Neural crest cell (in vitro differentiated cells): ENCODE measurements at regions not wholly inside any gene's neighbourhood (a gene's known extent, or its start where the extent isn't known, plus 50 kb on each side); places are given as distances from the start of the nearest gene placed in this dataset.

Experiments
- DNase-seq: peaks from one replicate; pipeline ENCODE4 v3.0.0; 2021; ENCODE audit warnings: low read depth, mixed read lengths, low spot score
- H3K27ac Mint-ChIP-seq: one replicate; pipeline ENCODE4 v1.8.0; 2021; ENCODE audit warnings: mild to moderate bottlenecking, mixed read lengths; ENCODE audit not compliant: unreplicated experiment
- H3K27me3 Mint-ChIP-seq: 2 replicates; pipeline ENCODE4 v1.8.0; 2021; ENCODE audit warnings: low read depth, mild to moderate bottlenecking, mixed read lengths
- H3K36me3 Mint-ChIP-seq: 2 replicates; pipeline ENCODE4 v1.8.0; 2021; ENCODE audit warnings: low read depth, mild to moderate bottlenecking, mixed read lengths
- H3K4me1 Mint-ChIP-seq: 2 replicates; pipeline ENCODE4 v1.8.0; 2021; ENCODE audit warnings: mixed read lengths
- H3K4me3 Mint-ChIP-seq: one replicate; pipeline ENCODE4 v1.8.0; 2021; ENCODE audit warnings: mild to moderate bottlenecking, mixed read lengths
- H3K9me3 Mint-ChIP-seq: 2 replicates; pipeline ENCODE4 v1.8.0; 2021; ENCODE audit warnings: mixed read lengths
- TF ChIP-seq, protein P1 (sequence below): fragments of 200-600 bp; sonication (generic); conservative IDR thresholded peaks from 2 replicates; pipeline ENCODE4 v1.5.0; 2021; ENCODE audit warnings: antibody characterized with exemption, mild to moderate bottlenecking

DNA sequence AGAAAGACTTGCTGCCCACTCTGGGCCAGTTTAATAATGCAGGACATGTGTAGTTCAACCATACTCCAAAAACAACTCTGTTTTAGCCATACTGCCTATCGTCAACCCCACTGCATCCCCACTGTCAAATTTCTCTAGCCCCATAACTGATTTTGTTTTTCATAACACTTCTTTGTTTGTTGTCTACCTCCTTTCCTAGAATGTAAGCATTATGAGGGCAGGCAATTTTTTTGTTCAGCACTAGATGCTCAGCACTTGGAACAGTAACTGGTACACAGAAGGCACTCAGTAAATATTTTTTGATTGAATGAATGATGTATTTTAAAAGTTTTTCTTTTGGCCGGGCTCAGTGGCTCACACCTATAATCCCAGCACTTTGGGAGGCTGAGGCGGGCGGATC lies 183.8 kb upstream of the MKLN1 start:
- no peaks in the 10 kb centered on the region for H3K36me3 Mint-ChIP-seq
- H3K27me3 Mint-ChIP-seq, result no peaks in the 10 kb centered on the region
- TF ChIP-seq, protein P1, sequence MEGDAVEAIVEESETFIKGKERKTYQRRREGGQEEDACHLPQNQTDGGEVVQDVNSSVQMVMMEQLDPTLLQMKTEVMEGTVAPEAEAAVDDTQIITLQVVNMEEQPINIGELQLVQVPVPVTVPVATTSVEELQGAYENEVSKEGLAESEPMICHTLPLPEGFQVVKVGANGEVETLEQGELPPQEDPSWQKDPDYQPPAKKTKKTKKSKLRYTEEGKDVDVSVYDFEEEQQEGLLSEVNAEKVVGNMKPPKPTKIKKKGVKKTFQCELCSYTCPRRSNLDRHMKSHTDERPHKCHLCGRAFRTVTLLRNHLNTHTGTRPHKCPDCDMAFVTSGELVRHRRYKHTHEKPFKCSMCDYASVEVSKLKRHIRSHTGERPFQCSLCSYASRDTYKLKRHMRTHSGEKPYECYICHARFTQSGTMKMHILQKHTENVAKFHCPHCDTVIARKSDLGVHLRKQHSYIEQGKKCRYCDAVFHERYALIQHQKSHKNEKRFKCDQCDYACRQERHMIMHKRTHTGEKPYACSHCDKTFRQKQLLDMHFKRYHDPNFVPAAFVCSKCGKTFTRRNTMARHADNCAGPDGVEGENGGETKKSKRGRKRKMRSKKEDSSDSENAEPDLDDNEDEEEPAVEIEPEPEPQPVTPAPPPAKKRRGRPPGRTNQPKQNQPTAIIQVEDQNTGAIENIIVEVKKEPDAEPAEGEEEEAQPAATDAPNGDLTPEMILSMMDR, result no peak
- no peak overlapping the region for H3K27ac Mint-ChIP-seq
- H3K9me3 Mint-ChIP-seq, result peaks cover 6% of the 10 kb centered on the region
- no peak overlapping the region for H3K4me3 Mint-ChIP-seq
- no peak for DNase-seq
- no peaks in the 10 kb centered on the region for H3K4me1 Mint-ChIP-seq

DNA sequence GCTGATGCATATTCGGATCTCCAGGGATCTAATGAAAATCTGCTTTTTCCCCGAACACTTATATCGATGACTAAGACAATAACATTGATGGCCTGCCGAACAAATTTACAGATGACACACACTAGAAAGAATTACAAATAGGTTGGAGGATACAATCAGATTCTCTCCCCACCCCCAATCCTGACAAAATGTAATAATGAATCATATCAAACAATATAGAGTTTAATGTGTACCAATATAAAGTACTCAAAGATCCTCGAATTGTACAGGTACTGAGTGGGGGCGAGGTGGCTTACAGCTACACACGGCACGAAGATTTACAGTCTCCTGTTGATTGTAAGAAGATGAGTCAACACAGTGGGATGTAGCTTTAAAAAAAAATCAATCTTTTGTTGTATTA lies 182.7 kb upstream of the MKLN1 start:
- no peaks in the 10 kb centered on the region for H3K4me1 Mint-ChIP-seq
- peaks cover 6% of the 10 kb centered on the region for H3K9me3 Mint-ChIP-seq
- H3K36me3 Mint-ChIP-seq, result no peaks in the 10 kb centered on the region
- no peaks in the 10 kb centered on the region for H3K27me3 Mint-ChIP-seq
- no peak overlapping the region for H3K4me3 Mint-ChIP-seq
- no peak for DNase-seq
- TF ChIP-seq, protein P1, result no peak
- H3K27ac Mint-ChIP-seq, result no peak overlapping the region

DNA sequence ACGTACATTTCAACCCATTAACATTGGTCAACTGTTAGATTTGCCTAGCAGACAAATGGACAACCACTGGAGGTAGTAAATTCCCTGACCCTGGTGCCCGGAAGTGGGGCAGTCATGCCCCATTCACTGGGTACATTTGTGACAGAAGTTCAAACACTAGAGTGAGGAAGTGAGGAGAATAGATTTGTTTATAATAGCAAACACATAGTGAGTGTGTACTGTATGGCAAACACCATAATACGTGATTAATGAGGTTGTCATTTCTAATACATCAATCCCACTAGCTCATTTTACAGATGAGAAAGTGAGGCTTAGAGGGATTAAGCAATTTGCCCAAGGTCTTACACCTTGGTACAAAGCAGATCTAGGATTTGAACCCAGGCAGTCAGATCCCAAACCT lies 181.9 kb upstream of the MKLN1 start:
- Mint-ChIP-seq H3K9me3 (peaks cover 6% of the 10 kb centered on the region), H3K36me3 (no peaks in the 10 kb centered on the region), H3K27me3 (no peaks in the 10 kb centered on the region), H3K27ac (no peak overlapping the region), H3K4me3 (no peak overlapping the region), H3K4me1 (no peaks in the 10 kb centered on the region)
- DNase-seq, result no peak
- TF ChIP-seq, protein P1, result no peak

DNA sequence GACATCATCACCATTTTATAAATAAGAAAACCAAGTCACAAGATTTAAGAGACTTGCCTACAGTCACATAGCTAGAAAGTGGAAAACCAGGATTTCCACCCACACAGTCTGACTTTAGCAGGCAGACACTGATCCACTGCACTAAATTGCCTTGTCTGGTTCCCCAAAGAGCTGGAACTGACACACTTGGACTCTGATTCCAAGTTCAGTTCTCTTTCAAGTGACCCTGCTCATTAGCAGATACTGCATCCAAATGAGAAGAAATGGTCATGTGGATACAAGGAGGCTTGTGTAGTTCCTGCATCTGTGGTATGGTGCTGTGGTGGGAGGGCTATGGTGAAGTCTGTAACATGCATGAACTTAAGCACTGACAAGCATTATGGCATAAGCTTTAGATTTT lies 180.1 kb upstream of the MKLN1 start:
- Mint-ChIP-seq H3K27me3 (peaks cover 2% of the 10 kb centered on the region), H3K9me3 (no peaks in the 10 kb centered on the region), H3K4me3 (no peak overlapping the region), H3K27ac (no peak overlapping the region), H3K36me3 (no peaks in the 10 kb centered on the region), H3K4me1 (no peaks in the 10 kb centered on the region)
- no peak for DNase-seq
- TF ChIP-seq, protein P1, result no peak

DNA sequence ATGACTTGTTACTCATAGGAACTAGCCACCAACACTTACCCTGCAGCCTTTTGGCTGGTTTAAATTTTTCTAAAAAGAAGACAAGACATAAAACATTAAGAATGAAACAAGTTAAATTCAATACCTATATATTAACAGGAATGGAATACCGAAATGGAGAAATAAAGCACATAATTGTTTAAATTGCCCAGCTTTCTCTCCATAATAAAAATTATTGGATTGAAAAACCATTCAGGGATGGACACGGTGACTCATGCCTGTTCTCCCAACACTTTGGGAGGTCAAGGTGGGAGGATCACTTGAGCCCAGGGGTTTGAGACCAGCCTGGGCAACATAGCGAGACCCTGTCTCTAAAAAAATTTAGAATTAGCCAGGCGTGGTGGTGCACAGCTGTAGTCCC lies 179.4 kb upstream of the MKLN1 start:
- H3K4me1 Mint-ChIP-seq, result no peaks in the 10 kb centered on the region
- H3K36me3 Mint-ChIP-seq, result no peaks in the 10 kb centered on the region
- no peak overlapping the region for H3K27ac Mint-ChIP-seq
- TF ChIP-seq, protein P1, result no peak
- H3K4me3 Mint-ChIP-seq, result no peak overlapping the region
- DNase-seq, result no peak
- peaks cover 2% of the 10 kb centered on the region for H3K27me3 Mint-ChIP-seq
- H3K9me3 Mint-ChIP-seq, result no peaks in the 10 kb centered on the region
